Stimulated activated CD4-positive, alpha-beta T cell treated with anti-CD3 and anti-CD28 coated beads, Interleukin-1b, Interleukin-23, amount 100 ng/mL, for 48 hours (primary cell): ENCODE measurements at regions not wholly inside any gene's neighbourhood (a gene's known extent, or its start where the extent isn't known, plus 50 kb on each side); places are given as distances from the start of the nearest gene placed in this dataset.

Experiments used
- DNase-seq: peaks from one replicate; pipeline ENCODE4 v3.0.0-alpha.2; 2020

DNA sequence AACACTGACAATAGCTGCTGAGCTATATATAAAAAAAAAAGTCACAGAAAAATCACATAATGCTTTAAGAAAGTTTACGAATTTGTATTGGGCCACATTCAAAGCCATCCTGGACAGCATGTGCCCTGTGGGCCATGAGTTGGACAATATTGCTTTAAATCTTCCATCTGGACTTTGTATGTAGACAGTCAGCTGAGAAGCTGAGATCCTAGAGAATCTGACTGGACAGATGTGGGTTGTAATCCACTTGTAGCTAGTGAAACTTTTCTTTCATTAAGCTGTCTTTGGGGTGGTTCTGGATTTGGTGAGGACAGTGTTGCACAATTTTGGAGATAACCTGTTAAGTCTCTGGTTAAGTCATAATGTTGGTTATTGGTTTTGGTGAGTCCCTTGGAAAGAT is 824.5 kb downstream of the CCSER2 start:
- DNase-seq = no peak

DNA sequence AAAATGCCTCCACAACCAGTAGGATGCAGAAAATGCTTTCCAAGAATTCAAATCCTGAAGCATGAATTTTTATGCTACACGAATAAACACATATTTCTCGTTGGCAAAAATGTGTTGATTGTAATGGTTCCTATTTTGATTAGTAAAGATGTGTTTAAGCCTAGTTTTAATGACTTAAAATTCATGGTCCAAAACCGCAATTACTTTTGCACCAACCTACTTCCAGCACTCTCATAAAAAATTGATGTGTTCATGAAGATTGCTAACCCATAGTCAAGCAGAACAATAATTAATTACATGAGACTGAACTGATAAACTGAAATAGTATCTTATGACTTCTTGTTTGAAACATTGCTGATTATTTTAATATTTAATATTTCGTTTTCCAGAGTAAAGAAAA is 828.8 kb downstream of the CCSER2 start:
- DNase-seq = no peak

DNA sequence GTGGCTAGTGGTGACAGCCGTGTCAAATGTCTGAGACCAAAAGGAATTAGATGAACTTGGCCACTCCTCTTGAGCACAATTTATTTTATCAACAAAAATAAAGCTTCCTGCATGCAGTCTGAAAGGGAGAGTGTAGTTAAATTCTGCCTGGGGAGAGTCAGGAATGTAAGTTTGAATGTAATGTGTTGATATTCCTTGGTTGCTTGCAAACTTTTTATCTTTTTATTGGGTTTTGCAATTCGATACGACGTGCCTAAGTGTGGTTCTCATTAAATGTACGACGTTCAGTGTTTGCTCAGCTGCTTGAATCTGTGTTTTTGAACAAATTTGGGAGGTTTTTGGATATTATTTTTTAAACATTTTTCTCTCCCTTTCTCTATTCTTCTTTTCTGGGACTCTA is 839.9 kb downstream of the CCSER2 start:
- DNase-seq = no peak

DNA sequence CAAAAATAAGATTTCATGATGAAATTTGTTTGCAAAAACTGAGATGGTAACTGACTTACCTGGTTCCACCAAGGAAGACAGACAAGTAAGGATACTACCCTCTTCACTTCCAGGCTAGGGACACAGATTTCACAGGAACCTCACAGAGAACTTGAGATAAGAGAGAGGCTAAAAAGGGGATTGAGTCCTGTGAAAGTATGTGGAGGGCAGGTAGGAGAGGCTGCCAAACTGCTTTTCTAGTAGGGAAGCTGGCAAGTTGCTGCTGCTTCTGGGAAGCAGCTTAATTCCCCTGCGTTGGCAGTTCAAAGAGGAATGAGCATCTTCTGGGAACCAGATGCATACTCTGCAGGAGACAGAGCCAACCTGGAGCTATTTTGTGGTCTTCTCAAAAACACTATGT is 841.6 kb downstream of the CCSER2 start:
- no peak for DNase-seq

DNA sequence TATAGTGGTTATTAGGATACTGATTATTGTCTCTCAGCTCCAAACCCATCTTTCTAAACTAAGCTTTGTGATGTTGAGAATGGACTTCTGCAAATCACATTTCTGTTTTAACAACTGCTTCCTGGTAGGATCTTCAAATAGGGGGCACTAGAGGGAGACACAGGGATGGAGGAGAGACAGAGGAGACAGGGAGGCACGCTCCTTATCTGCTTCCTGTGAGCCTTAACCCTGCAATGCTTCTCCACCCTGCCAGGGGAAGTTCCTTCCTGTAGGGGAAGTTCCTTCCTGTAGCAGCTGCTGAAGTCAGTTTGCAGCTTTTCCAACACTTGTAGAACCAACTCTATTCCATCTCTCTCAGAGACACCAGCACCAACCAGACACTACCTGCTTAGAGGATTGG is 847.2 kb downstream of the CCSER2 start:
- DNase-seq = no peak

DNA sequence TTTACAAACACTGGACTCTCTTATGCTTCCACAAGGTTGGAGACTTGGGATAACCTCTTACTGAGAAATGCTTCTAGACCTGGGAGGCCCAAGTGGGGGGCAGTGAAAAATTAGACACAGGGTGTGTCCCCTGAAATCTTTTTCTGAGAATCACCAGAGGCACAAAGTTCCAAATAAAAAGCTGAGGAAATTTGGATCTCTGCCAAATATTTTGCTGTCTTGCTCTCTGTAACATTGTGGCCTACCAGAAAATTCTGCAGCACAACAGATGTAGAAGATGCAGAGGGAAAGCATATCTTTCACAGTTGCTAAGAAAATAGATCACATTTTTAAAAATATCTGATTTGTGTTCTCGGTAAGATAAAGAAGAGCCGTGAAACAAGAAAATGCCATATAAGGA is 849.4 kb downstream of the CCSER2 start:
- DNase-seq = no peak

DNA sequence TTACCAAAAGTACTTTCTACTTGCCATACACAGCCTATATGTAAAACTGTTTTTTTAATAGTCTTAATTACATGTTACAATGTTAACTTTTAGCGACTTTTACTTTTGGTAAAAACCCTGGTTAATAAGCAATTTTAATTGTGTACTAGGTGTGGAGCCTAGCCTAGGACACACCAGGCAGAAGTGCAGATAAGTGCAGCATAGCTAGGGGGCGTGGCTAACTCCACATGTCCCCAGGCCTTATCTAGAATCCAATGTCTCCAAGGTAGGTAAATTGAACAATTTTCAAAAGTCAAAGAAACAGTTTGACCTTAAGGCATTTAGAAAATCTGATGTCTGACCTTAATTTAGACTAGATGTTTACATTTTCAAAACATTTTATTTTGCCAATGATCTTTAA is 858.7 kb downstream of the CCSER2 start:
- no peak for DNase-seq

DNA sequence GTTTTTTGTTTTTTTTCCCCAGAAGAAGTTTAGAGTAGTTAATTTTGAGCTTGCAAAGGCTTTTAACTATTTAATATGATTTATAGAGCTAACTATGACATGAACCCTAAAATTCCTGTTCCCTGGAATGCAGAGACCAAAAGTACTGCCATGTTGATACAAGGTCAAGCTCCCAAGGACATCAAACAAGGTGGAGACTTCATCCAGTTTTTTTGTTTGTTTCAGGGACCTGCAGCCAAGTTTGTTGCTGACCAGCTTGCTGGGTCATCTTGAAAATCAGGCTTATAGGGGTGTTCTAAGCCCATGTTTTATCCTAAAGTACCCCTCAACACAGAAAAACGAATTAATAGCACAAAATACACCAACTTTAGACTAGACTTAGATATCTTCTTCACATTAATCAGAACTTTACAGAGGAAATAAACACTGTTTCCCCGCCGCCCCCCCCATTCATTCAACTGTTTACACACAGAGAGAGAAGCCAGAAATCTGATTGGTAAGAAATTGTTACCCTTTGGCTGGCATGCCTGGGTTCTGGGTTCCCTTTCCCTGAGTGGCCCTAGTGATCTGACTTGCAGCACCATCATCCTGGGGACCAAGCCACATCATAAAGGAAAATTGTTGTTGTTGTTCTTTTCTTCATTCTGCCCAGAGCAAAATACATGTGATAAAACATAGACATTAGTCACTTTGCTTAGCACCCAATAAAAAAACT is 860.5 kb downstream of the CCSER2 start:
- DNase-seq = no peak

DNA sequence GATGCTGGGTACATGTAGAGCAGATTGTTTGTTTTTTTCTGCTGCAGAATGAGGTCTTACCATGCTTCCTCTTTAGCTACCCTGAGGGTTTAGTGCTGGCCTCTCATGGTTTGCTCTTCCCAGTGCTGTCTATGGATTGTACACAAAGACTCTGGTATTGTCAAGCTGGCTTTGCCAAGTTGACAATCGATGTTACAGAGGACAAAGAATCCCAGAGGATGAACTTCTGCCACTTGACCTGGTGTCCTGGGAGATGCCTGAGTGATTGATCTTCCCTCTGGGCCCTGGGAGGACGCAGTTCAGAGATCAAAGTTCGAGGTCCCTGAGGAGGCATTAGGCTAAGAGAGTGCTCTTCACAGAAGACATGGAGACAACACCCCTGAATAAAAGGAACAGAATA is 865.4 kb downstream of the CCSER2 start:
- DNase-seq = no peak

DNA sequence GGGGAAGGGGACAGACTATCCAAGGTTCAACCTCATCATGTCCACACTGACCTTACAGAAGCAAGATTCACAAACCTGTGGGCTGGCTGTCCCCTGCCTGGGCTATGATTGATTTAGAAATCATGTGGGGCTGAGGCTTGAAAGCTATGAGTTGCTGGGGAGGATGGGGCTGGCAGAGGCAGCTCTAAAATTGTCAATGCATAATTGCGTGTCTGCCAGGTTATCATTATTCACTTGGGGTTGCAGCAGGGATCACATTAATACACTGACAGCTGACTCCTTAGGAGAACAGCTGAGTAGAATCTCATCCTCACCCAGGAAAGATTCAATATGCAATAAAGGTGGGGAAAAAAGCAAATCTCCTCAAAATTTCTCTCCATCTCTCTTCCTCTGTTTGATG is 866.3 kb downstream of the CCSER2 start:
- no peak for DNase-seq

DNA sequence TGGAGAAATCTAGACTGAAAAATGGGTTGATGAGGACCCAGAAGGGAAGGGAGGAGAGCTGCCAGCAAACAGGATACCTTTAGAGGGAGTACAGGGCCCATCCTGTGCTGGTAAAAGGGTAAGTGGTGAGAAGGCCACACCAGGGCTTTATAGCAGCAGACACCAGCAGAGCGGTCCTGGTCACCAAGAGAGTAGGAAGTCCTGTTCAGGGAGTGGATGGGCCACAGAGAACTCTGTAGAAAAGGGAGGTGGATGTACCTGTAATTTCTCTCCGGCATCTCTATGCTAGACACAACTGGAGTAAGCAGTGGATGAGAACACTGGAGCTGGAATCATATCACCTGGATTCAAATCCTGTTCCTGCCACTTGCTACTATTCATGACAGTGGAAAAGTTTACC is 867.2 kb downstream of the CCSER2 start:
- DNase-seq = no peak

DNA sequence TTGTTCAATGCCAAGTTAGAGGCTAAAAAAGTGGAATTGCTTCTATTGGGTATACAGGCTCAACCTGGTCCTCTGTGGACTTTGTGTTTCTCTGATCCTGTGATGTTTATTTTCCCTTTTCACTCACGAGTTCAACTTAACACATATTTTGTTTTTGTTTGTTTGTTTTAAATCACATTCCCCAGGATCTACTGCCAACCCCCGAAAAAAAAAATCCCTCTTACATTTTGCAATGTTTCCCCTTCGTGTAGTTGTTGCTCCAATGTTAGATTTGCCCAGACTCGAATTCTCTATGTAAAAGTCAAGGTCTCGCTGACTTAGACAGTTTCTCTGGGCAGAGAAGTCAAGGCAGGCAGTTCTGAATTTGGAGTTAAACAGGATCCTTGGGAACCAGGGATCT is 876.4 kb downstream of the CCSER2 start:
- DNase-seq = no peak

DNA sequence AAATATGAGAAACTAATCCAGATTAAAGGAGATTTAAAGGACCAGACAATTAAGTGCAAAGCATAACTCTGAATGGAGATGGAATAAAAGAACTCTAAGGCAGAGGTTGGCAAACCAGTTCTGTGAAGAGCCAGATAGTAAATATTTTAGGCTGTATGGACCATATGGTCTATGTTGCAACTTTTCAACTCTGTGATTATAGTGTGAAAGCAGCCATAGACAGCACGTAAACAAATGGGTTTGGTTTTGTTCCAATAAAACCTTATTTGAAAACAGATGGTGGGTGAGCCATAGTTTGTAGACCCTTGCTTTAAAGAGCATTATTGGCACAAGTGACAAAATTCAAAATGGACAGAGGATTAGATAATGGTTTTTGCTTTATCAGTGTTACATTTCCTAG is 884.1 kb downstream of the CCSER2 start:
- DNase-seq = no peak

DNA sequence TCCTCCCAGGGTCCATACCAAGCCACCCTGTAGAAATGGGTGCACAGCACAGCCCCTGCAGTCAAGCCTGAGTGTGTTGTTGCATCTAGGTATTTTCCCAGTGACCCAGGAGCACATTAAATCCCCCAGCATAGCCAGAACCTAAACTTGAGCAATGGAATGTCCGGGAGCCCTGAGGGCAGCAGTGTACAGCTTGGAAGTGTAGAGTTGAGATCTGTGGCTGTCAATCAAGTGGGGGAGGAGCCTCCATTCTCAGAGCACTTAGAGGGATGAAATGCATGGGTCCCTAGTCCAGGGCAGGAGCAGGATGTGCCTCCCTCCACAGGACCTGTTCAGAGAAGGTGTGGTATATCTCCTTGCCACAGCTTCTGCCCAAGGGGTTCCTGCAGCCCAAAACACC is 885.1 kb downstream of the CCSER2 start:
- no peak for DNase-seq

DNA sequence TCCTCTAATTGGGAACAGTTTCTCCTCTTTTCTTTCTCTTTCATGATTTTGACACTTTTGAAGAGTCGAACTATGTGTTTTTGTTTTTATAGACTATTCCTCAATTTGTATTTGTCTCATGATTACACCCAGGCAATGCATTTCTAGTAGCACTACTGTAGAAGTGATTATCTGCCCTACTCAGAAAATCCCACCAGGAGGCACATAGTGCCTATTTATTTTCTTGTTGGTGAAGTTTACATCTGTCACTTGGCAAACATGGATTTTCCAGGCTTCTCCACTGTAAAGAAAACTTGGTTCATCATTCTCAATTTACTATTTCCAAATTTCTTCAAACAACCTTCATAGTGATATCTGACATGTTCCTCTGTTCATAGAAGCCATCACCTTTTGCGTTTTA is 893.9 kb downstream of the CCSER2 start:
- no peak for DNase-seq

DNA sequence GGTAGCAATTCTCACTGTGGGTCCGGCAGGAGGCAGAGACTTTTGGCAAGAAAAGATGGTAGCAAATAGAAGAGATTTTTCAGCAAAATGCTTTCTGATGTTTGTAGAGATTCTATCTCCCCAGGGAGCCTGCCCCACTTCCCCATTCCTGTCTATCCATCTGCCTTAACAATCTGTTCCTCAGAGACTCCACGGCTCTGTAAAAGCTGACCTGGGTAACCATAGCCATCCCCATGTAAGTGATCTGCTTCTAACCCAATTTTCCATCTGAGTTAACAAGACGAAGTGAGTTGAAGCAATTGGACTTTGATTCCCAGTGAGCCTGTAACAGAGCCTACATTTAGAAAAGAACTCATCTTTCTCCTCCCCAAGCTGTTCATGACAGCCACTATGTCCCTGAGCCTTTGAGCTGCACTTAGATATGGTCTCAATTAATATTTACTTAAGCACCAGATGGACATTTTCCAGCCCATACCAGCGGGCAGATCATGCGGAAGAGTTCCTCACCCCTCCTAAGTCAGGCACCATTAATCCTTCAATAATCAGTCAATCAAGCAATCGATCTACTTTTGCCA is 896.1 kb downstream of the CCSER2 start:
- no peak for DNase-seq

DNA sequence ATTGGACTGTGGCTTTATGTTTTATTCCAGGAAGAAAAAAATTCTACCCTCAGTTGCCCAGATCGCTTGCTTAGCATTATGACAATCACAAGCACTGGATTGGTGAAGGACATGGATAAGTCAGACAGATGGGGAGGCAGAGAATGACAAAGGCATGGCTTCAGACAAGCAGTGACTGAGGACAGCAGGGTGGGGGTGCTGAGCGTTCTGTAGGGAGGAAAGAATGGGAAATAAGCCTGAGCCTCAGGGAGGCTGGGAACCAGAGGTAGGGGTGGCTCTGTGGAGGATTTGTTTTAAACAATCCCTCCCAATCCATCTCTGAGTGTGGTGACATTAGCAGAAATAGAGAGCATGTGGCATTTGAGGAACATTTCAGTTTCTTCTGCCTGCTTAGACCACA is 896.9 kb downstream of the CCSER2 start:
- no peak for DNase-seq

DNA sequence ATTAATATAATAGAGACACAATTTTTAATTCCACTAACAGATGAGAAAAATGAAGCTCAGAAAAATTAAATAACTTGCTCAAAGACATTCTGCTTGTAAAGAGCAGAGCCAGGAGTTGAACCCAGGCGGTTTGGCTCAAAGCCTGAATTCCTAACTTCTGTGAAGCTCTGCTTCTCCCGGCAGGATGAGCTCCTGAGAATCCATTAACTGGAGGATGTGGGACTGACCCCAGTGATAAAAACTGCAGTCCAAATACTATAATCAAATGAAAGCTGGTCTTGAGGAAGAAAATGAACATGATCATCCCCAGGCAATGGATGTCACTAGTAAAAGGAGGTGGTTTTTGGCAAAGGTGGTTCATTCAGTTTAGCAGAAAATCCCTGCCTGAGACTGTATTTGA is 898.2 kb downstream of the CCSER2 start:
- DNase-seq = no peak

DNA sequence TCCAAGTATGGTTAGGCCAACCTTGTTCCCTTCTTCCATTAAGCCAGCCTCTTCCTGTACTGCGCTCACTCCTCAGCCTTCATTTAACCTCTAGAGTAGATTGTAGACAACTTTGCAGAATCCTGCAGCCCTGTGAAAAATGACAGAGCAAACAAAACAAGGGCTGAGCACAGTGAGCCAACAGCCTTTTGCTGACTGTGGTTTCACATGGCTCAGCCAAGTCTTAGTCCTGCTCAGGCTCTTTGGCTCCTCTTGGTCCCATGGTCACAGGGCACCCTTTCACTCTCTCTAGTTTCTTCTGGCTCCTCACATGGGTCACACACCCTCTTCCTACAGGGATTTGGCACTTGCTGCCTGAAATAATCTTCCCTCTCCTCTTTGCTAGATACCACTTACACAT is 900.3 kb downstream of the CCSER2 start:
- no peak for DNase-seq

DNA sequence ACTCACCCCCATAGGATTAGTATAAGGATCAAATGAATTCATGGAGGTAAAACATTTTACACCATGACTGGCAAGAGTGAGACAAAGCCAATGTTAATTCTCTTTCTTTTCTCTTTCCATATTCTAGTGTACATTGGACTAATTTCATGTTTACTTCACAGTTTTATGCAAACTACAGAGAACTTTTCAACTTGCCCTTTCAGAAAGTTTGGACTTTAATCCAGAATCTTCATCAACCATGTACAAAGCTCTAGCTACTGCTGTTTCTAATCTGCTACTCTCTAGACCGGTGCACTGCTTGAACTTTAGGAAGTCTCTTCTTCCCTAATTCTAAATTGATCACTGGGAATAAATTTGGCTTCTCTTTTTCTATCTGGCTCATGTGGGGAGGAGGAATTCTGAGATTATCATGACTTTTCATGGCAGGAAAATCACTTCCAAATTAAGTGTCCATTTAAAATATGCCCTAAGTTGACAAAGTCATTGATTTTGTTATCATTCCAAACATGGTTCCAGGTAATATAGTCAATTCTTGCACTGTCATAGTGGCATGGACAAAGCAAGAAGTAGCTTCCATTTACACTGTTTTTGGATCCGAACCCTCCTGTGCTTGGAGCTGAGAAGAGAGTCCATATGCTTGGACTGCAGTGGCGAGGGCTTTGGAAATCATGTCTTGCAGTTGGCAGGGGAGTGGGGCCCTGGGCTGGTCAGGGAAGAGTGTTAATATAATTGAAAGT is 903.3 kb downstream of the CCSER2 start:
- no peak for DNase-seq

DNA sequence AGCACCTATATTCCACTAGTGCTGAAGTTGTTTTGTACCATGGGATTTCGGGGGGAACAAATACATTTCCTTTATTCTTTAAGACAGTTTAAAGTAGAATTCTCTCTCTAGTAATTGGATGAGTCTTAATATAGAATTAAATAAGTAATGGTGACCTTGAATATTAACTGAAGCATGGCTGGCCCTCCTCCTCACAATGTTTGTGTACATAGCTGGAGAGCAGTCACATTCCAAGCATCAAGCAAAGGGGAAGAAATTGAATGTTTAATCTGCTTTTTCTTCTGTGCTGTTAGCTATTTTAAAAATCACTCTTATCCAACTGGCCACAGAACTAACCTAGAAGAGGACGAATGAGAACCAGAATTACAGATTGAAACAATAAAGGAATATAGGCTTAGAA is 906.9 kb downstream of the CCSER2 start:
- no peak for DNase-seq

DNA sequence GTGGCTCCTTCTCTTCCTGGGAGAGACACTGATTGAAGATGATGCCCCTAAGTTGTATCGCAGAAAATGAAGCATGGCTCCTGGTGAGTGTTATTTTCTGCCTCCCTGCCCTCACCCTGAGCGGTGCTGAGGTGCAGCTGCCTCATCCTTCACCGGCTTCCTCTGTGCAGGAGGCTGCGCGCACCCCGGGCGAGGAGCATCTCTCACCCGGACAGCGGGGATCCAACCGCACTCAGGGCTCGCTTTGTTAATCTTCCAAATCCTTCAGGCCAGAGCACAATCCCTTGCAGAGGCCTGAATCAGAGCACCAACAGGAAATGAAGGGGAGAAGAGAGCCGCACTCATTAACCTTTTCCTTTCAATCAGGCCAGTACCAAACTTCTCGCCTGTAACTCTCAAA is 910.3 kb downstream of the CCSER2 start:
- no peak for DNase-seq

DNA sequence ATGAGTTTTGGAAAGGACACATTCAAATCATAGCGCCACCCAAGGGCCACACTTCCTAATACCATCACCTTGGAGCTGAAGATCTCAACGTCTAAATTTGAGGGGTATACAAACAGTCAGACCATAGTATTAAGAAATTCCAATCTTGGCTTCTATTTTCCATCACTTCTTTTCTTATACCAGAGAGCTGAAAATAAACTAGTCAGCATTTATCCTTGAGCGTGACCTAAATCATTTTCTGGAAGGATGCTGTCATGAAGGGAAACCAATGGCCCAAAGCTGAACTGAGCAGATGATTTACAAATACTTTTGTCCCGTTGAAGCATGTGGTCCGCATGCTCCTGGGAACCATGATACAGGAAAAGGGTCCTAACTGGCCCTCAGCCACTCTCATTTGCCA is 921.9 kb downstream of the CCSER2 start:
- DNase-seq = no peak

DNA sequence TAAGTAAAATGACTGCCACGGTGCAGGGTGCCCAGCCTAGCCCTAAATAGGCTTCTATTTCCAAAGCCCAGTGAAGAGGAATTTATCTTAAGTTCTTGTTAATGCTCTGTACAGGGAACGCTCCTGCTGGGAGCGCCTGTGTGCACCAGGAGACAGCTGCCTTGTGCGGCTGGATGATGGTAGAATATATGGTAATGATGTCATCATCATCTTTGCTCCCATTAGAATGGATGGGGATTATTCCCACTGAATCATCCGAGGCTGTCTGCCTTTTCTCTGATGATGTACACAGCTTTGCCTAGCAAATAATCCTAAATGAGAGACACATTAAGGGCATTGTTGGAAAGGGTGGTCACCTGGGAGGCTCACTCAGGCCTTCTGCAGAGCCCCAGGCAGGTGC is 928.1 kb downstream of the CCSER2 start:
- DNase-seq = no peak

DNA sequence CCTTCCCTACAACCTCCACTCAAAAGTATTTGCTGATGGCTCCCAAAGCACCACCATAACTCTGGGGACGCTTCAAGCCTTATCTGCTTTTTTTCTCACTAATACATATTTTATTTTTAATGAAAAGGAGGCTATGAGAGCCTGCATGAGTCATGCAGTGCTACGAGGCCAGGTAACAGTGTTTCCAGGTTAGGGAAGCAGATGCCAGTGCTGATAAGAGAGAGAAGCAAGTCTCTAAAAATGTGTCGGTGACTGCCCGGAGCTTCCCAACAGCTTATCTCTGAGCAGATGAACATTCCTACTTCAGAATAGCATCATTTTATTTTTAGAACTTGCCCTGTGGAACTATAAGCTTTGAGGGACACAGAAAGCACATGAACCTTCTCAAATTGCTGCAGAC is 931.5 kb downstream of the CCSER2 start:
- DNase-seq = no peak
